Cardiac fibroblast (primary cell): ENCODE measurements at regions not wholly inside any gene's neighbourhood (a gene's known extent, or its start where the extent isn't known, plus 50 kb on each side); places are given as distances from the start of the nearest gene placed in this dataset.

Source experiments
- DNase-seq, 2 donors: peaks; one replicate each; pipeline versions ENCODE4 v3.0.0 to v3.0.0-alpha.2; 2010; ENCODE audit warnings: low read depth in 2 of 2
- H3K4me3 ChIP-seq, 2 donors: replicated peaks in 1 of 2; 1 replicate in 1 of 2; 2 replicates in 1 of 2; pipeline ENCODE4 v1.5.1; 2011; ENCODE audit warnings: low read depth in 2 of 2, low read length in 2 of 2, mild to moderate bottlenecking in 2 of 2, moderate library complexity in 1 of 2
- CTCF ChIP-seq: IDR thresholded peaks from one replicate; pipeline ENCODE4 v1.5.1; 2011; ENCODE audit warnings: low read depth, mild to moderate bottlenecking, low read length, inconsistent platforms

GRCh38 chr2:217225596-217225995 lies 365.7 kb upstream of the TNP1 start:
- H3K4me3 ChIP-seq = no peak overlapping the region
- no peak for TF ChIP-seq CTCF

GRCh38 chr2:217223222-217223930 lies 363.5 kb upstream of the TNP1 start:
- peak; percentile 87 to 97 for DNase-seq
- TF ChIP-seq CTCF = no peak
- no peak overlapping the region for H3K4me3 ChIP-seq

More at GRCh38 chr2:217225596-217225995, 365.7 kb upstream of the TNP1 start:
- no peak for DNase-seq

- H3K4me3 ChIP-seq = no peak overlapping the region
- TF ChIP-seq CTCF = no peak
- no peak for DNase-seq
Measured at GRCh38 chr2:217222309-217222910, 362.5 kb upstream of the TNP1 start.

GRCh38 chr2:217220228-217221013 lies 360.6 kb upstream of the TNP1 start:
- TF ChIP-seq CTCF = no peak
- H3K4me3 ChIP-seq = no peak overlapping the region
- DNase-seq = peak; percentile 70 to 81

GRCh38 chr2:217219164-217219520 lies 359.3 kb upstream of the TNP1 start:
- no peak for TF ChIP-seq CTCF
- no peak overlapping the region for H3K4me3 ChIP-seq
- peak in 1 of 2 donors; percentile 32 for DNase-seq

- peak; percentile 65 to 78 for DNase-seq
- H3K4me3 ChIP-seq = no peak overlapping the region
- no peak for TF ChIP-seq CTCF
Measured at GRCh38 chr2:217218269-217219163, 358.7 kb upstream of the TNP1 start.
